Sigmoid colon (tissue), 3 donors: ENCODE measurements at regions not wholly inside any gene's neighbourhood (a gene's known extent, or its start where the extent isn't known, plus 50 kb on each side); places are given as distances from the start of the nearest gene placed in this dataset.

Source experiments
- CTCF ChIP-seq, 4 experiments: fragments of 450-650 bp in 3 of 4; fragments of 200-600 bp in 1 of 4; IDR thresholded peaks; one replicate each; pipeline ENCODE4 v1.5.1; 2016 to 2019; ENCODE audit warnings: antibody characterized with exemption in 4 of 4, mild to moderate bottlenecking in 3 of 4, moderate library complexity in 2 of 4
- POLR2A ChIP-seq, 2 donors: fragments of 450-650 bp; IDR thresholded peaks; one replicate each; pipeline ENCODE4 v1.6.1; 2016; ENCODE audit warnings: antibody characterized with exemption in 2 of 2, mild to moderate bottlenecking in 2 of 2, moderate library complexity in 2 of 2

- TF ChIP-seq POLR2A (IDR thresholded peaks at IDR 0.05) = no peak
- TF ChIP-seq CTCF (IDR thresholded peaks at IDR 0.05) = no peak
Measured at GRCh38 chr3:184635126-184635525, 73.5 kb downstream of the EPHB3 start.
